Breast epithelium (tissue), 3 donors: ENCODE measurements at regions not wholly inside any gene's neighbourhood (a gene's known extent, or its start where the extent isn't known, plus 50 kb on each side); places are given as distances from the start of the nearest gene placed in this dataset.

Experiments used
- CTCF ChIP-seq, 3 donors: fragments of 450-650 bp; IDR thresholded peaks; one replicate each; pipeline ENCODE4 v1.5.1; 2016 to 2017; ENCODE audit warnings: antibody characterized with exemption in 3 of 3, mild to moderate bottlenecking in 3 of 3, moderate library complexity in 3 of 3
- POLR2AphosphoS5 ChIP-seq, 3 donors: sonication (generic); formaldehyde crosslinking; IDR thresholded peaks; one replicate each; pipeline ENCODE4 v1.6.1; 2017; ENCODE audit warnings: antibody characterized with exemption in 3 of 3

- TF ChIP-seq CTCF (IDR thresholded peaks at IDR 0.05) (no peak), POLR2AphosphoS5 (IDR thresholded peaks at IDR 0.05) (no peak)
Measured at GRCh38 chr1:101745551-101746270, 251.0 kb downstream of the OLFM3 start.
